AG09309 (cell line): ENCODE measurements at regions not wholly inside any gene's neighbourhood (a gene's known extent, or its start where the extent isn't known, plus 50 kb on each side); places are given as distances from the start of the nearest gene placed in this dataset.

Experiments
- DNase-seq: peaks from one replicate; pipeline ENCODE4 v3.0.0-alpha.2; 2010; ENCODE audit warnings: low read depth
- H3K4me3 ChIP-seq: 2 replicates; pipeline ENCODE4 v1.5.1; 2011; ENCODE audit warnings: mild to moderate bottlenecking, low read depth, low read length, moderate library complexity; ENCODE audit not compliant: control insufficient read depth
- TF ChIP-seq, protein P1 (sequence below): IDR thresholded peaks from 2 replicates; pipeline ENCODE4 v1.5.1; 2011; ENCODE audit warnings: mild to moderate bottlenecking, low read depth, low read length, inconsistent platforms; ENCODE audit not compliant: insufficient read depth, control insufficient read depth; ENCODE audit errors: missing control alignments

GRCh38 chr3:88267847-88268246, 118.1 kb downstream of the C3orf38 start:
- DNase-seq: no peak
- no peak overlapping the region for H3K4me3 ChIP-seq
- TF ChIP-seq, protein P1, sequence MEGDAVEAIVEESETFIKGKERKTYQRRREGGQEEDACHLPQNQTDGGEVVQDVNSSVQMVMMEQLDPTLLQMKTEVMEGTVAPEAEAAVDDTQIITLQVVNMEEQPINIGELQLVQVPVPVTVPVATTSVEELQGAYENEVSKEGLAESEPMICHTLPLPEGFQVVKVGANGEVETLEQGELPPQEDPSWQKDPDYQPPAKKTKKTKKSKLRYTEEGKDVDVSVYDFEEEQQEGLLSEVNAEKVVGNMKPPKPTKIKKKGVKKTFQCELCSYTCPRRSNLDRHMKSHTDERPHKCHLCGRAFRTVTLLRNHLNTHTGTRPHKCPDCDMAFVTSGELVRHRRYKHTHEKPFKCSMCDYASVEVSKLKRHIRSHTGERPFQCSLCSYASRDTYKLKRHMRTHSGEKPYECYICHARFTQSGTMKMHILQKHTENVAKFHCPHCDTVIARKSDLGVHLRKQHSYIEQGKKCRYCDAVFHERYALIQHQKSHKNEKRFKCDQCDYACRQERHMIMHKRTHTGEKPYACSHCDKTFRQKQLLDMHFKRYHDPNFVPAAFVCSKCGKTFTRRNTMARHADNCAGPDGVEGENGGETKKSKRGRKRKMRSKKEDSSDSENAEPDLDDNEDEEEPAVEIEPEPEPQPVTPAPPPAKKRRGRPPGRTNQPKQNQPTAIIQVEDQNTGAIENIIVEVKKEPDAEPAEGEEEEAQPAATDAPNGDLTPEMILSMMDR: no peak

DNA sequence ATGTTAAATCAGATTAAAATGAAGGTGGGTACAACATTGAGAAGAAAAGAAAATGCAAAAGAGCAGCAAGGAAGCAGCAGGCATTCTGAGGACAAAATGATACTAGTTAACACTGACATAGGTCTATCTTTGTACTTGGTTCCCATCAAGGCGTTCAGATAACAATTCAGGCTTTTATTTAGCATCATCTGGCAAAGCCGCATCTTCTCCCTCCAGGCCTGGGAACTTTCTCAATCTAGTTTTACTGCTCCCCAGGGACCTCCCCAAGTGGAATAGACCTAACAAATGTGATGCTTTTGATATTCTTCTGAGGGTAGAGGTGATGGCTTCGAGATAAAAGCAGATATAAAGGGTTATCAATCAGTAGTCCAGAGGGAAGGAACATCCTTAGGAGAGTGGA, 130.6 kb downstream of the C3orf38 start:
- no peak overlapping the region for H3K4me3 ChIP-seq
- TF ChIP-seq, protein P1: no peak
- DNase-seq: no peak

DNA sequence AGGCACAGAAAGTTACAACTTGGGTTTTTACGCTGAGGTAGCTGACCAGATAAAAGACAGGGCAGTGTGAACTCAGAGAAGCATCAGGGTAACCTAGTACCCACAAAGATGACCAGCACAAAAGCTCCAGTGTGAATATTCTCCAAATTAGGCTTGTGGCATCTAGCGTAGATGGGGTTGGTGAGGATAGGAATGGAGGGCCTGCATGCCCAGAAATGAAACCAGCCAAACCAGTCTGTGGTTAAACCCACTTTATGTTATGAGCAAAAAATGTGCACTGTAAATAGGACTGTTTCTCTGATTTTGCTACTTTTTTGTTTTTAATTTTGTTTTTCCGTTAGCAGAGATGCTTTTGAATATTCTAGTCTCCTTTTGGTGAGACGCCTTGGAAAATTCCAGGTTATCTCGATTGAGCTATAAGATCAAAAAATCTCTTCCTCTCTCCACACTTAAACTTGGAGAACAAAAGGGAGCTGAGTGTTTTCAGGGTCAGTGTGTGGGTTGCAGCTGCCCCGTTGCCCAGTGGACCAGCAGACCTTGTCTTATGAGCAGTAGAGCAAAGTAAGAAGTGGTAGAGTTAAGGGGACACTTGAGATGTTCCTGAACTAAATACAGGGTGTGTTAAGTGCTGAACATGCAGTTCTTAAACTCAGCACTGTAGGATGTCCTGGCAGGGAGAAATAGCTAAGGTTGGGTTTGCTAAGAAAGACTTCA, 132.9 kb downstream of the C3orf38 start:
- H3K4me3 ChIP-seq: no peak overlapping the region
- no peak for DNase-seq
- TF ChIP-seq, protein P1: no peak

DNA sequence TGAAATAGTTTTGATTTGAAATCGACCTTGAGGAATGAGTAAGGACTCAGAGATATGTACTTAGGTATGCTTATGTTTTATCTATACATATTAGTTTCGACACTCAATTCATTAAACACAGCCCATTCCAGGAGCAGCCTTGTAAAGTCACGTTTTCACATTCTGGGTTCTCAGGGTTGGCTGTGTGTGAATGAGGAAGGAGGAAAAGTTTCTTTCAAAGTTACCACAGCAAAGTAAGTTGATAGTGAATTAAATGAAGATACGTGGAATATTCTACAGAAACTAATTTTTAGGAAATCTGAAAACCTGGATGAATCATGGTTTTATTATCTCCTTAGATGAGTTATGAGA, 133.5 kb downstream of the C3orf38 start:
- DNase-seq: no peak
- TF ChIP-seq, protein P1: no peak
- no peak overlapping the region for H3K4me3 ChIP-seq

GRCh38 chr3:88291486-88291885, 141.7 kb downstream of the C3orf38 start:
- no peak for DNase-seq
- TF ChIP-seq, protein P1: no peak
- H3K4me3 ChIP-seq: no peak overlapping the region

GRCh38 chr3:88298189-88298588, 148.4 kb downstream of the C3orf38 start:
- no peak overlapping the region for H3K4me3 ChIP-seq
- TF ChIP-seq, protein P1: no peak
- no peak for DNase-seq
